H1 (cell line): ENCODE measurements at regions not wholly inside any gene's neighbourhood (a gene's known extent, or its start where the extent isn't known, plus 50 kb on each side); places are given as distances from the start of the nearest gene placed in this dataset.

ENCODE experiments used
- ATF2 ChIP-seq: IDR thresholded peaks from 2 replicates; pipeline ENCODE4 v1.6.1; 2012; ENCODE audit warnings: low read length, inconsistent platforms
- BACH1 ChIP-seq: IDR thresholded peaks from 2 replicates; pipeline ENCODE4 v1.6.1; 2012; ENCODE audit warnings: low read length, improper control_type of control experiment
- CEBPB ChIP-seq: IDR thresholded peaks from 2 replicates; pipeline ENCODE4 v1.6.1; 2012; ENCODE audit warnings: low read depth, low read length
- CREB1 ChIP-seq: IDR thresholded peaks from 2 replicates; pipeline ENCODE4 v1.6.1; 2012; ENCODE audit warnings: inconsistent platforms
- CTCF ChIP-seq, 3 experiments: IDR thresholded peaks; 1 replicate in 2 of 3; 2 replicates in 1 of 3; pipeline versions ENCODE4 v1.5.1 to v1.6.1; 2011; ENCODE audit warnings: low read length in 3 of 3, mild to moderate bottlenecking in 3 of 3, inconsistent platforms in 2 of 3, low read depth in 1 of 3, moderate library complexity in 1 of 3; ENCODE audit not compliant: insufficient read depth in 1 of 3; ENCODE audit errors: control extremely low read depth in 1 of 3
- JUND ChIP-seq: IDR thresholded peaks from 2 replicates; pipeline ENCODE4 v1.6.1; 2011; ENCODE audit warnings: mild to moderate bottlenecking, improper control_type of control experiment, low read length
- KDM1A ChIP-seq: fragments of 200-600, 300-600 bp; sonication (generic); IDR thresholded peaks from 2 replicates; pipeline ENCODE4 v1.7.1; 2016; ENCODE audit warnings: mild to moderate bottlenecking, low read length, borderline replicate concordance
- MAX ChIP-seq: IDR thresholded peaks from 2 replicates; pipeline ENCODE4 v1.6.1; 2012; ENCODE audit warnings: inconsistent platforms
- TAF1 ChIP-seq: IDR thresholded peaks from 2 replicates; pipeline ENCODE4 v1.6.1; 2011; ENCODE audit warnings: mild to moderate bottlenecking, low read depth, low read length
- TCF12 ChIP-seq: IDR thresholded peaks from 2 replicates; pipeline ENCODE4 v1.6.1; 2011; ENCODE audit warnings: low read depth, mild to moderate bottlenecking, low read length

- TF ChIP-seq CTCF (IDR thresholded peaks at IDR 0.05; ENCODE audit: control extremely low read depth in 1 of 3, insufficient read depth in 1 of 3, low read depth in 1 of 3, low read length in 3 of 3) (no peak), TCF12 (no peak), CEBPB (no peak), BACH1 (no peak), ATF2 (no peak), KDM1A (no peak), CREB1 (no peak), JUND (no peak), TAF1 (no peak), MAX (no peak)
Observed at GRCh38 chr13:32887617-32888016, 128.6 kb upstream of the KL start.
